Middle frontal gyrus (tissue), 1 donor: ENCODE measurements at regions not wholly inside any gene's neighbourhood (a gene's known extent, or its start where the extent isn't known, plus 50 kb on each side); places are given as distances from the start of the nearest gene placed in this dataset.
A peak's percentile ranks its signal among the peaks of the same experiment; 100 is the strongest.

ENCODE experiments used
- DNase-seq: peaks from one replicate; pipeline ENCODE4 v3.0.0-alpha.2; 2015; ENCODE audit warnings: low spot score; ENCODE audit errors: extremely low spot score

- DNase-seq, result no peak
Observed at GRCh38 chr16:77553130-77553529, 118.3 kb upstream of the ADAMTS18 start.

- no peak for DNase-seq
Observed at GRCh38 chr16:77555126-77555525, 120.3 kb upstream of the ADAMTS18 start.

GRCh38 chr16:77555791-77556190, 121.0 kb upstream of the ADAMTS18 start:
- DNase-seq, result no peak

DNA sequence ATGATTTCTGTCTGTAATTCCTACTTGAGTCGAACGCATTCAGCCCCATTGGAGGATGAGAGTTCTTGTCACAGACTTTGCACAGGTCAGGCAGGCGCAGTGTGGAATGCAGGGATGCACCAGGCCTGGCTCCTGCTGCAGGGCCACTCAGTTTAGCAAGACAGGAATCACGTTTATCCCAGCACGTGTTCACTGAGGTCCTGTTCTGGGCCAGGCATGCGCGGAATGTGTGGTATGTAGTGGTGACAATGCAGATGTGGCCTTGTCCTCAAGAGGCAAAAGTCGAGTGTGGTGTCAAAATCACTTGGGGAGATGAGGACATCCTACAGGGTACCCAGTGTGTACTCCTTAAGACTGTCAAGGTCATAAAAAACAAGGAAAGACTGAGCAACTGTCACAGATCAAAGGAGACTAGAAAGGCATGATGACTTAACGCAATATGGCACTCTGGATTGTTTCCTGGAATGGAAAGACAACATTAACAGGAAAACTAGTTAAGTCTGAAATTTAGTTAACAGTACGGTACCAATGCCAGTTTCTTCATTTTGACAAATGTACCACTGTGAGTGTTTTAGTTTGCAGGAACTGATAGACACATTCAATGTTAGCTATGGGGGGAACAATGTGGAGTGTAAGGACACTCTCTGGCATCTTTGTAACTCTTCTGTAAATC, 121.5 kb upstream of the ADAMTS18 start:
- DNase-seq, result no peak

- DNase-seq, result no peak
Observed at GRCh38 chr16:77557385-77557784, 122.6 kb upstream of the ADAMTS18 start.

- DNase-seq, result no peak
Observed at GRCh38 chr16:77558786-77559185, 124.0 kb upstream of the ADAMTS18 start.

- no peak for DNase-seq
Observed at GRCh38 chr16:77562497-77562896, 127.7 kb upstream of the ADAMTS18 start.

GRCh38 chr16:77564791-77565390, 130.1 kb upstream of the ADAMTS18 start:
- DNase-seq, result no peak

- no peak for DNase-seq
Observed at GRCh38 chr16:77569406-77569805, 134.6 kb upstream of the ADAMTS18 start.

- no peak for DNase-seq
Observed at GRCh38 chr16:77570574-77570973, 135.7 kb upstream of the ADAMTS18 start.

GRCh38 chr16:77571115-77571862, 136.5 kb upstream of the ADAMTS18 start:
- no peak for DNase-seq

DNA sequence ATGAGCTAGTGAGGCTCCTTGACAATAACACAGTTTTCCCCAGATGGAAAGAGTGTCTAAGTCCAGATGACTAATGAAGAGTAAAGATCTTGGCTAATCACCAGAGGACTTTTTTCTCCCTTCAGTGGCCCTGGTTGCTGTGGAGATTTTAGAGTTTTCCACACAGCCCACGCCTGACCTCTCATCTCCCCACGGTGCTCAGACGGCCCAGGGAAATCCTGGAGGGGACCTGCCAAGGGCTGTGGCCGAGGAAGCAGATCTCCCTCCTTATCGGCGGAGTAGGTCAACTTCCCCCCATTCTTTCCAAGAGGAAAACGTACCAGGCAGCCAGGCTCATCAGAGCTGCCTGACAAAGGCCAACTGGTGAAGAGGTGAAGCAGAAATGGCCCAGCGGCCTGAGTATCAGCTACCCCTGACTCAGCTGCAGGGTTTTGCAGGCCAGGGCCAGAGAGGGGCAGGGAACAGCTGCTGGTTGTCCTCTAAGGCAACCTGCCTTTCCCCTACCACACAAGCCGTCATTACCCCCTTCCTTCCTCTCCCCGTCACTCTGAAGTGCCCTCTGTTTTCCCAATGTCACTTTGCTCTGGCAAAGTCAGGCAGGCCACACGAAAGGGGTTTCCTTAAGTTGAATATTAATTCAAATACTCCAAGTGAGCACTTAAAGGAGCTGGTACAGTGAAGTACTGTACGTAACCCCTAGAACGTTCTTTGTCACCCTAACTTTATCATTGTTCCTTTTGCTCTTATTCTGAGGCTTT, 140.2 kb upstream of the ADAMTS18 start:
- no peak for DNase-seq

- no peak for DNase-seq
Observed at GRCh38 chr16:77579351-77579891, 142.9 kb upstream of the NUDT7 start.

DNA sequence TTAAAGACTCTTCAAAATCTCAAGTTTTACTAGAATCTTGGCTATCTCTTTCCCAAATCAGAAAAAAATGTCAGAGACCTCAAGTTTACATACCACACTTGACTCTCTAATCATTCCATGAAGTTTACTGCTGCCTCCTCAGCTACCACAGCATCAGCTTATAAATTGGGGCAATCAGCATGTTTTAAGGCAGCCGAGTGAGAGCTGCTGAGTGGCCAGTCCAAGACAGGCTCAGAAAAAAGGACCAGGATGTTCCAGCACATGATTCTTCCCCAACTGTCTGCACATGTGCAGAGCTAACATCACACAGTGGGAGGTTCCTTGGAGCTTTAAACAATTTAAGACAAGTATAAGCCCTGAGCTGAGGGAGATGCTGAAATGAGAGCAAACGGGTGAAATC, 140.6 kb upstream of the NUDT7 start:
- no peak for DNase-seq

DNA sequence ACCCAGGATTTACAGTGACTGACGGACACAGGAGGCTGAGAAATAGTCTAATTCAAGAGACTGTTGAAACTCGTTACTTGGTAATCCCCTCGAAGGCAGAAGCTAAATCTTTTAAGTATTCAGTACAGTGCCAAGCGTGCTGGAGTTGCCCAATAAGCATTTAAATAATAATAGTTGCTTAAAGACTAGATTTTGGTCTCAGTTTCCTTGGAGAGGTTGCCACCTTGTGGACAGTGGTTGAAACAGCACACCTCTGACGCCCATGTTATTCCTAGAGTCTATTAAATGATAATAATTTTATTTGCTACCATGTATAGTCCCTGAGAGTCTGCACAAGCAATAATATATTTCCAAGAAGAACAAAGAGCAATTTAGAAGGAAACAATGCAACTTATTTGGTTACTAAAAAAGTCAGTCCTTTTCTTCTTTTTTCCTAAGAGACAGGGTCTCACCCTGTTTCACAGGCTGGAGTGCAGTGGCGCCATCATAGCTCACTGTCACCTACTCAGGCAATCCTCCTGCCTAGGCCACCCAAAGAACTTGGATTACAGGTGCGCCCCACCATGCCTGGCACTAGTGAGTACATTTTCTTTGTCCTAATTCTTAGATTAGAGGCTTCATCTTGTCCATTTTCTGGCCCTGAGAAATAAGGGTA, 138.0 kb upstream of the NUDT7 start:
- peak; percentile 12 for DNase-seq

GRCh38 chr16:77585379-77586251, 136.7 kb upstream of the NUDT7 start:
- DNase-seq, result no peak

DNA sequence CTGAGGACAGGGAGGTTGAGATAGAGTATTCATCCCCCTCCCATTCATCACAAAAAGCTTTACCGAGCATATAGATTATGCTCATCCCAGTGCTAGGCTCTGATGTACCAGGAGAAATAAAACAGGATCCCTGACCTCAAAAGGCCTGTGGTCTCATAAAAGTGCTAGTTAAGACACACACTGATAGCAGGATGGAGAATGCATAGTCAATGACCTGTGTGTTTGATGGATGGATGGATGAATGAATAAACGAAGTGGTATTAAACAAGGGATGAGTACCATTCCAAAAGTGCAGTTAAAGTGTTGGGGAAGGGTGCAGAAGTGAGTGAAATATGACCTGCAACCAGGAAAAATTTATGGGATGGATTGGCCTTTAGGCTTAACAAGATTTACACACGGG, 133.9 kb upstream of the NUDT7 start:
- DNase-seq, result no peak

- no peak for DNase-seq
Observed at GRCh38 chr16:77589071-77589765, 133.1 kb upstream of the NUDT7 start.

DNA sequence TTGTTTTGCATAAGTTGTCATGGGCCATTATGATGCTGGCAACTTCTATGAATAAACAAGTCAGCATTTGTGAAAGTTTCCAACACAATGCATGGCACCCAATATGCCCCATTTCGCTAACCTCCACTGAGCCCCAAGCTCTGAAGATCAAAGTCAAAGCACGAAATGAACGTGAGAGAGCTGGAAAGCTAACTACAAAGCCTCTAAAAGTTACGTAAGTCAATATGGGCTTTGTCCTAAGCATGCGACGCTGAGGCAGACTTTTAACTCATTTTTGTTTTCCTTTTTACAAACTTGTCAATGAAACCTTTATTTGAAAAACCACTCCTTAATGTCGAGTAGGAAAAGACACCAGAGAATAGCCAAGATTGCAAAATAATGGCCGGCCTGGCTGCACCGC, 131.6 kb upstream of the NUDT7 start:
- no peak for DNase-seq

GRCh38 chr16:77591347-77591746, 131.0 kb upstream of the NUDT7 start:
- DNase-seq, result no peak
